ENCODE measurements at regions not wholly inside any gene's neighbourhood (a gene's known extent, or its start where the extent isn't known, plus 50 kb on each side); places are given as distances from the start of the nearest gene placed in this dataset.
"Not testable (repeated sequence)": the region's sequence is repeated elsewhere in the genome, so short reads cannot be mapped to it uniquely, and the experiment has no call there.

DNA sequence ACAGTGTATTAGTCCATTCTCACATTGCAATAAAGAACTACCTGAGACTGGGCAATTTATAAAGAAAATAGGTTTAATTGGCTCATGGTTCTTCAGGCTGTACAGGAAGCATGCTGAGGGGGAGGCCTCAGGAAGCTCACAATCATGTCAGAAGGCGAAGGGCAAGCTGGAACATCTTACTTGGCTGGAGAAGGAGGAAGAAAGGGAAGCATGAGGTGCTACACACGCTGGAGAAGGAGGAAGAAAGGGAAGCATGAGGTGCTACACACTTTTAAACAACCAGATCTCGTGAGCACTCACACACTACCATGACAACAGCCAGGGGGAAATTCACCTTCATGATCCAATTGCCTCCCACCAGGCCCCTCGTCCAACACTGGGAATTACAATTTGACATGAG is 95.3 kb upstream of the FAM110C start:
- H3K27ac Mint-ChIP-seq: peak overlapping the region in 1 of 2 donors; percentile 62
- no peak overlapping the region for H3K4me3 ChIP-seq (ENCODE audit: control insufficient read depth in 1 of 2, extremely low read depth in 1 of 2, low read length in 1 of 2)
- no peaks in the 10 kb centered on the region for H3K9me3 Mint-ChIP-seq
- peaks cover 0 to 14% of the 10 kb centered on the region in 2 experiments for H3K27me3 ChIP-seq (replicated peaks in 1 of 2; ENCODE audit: control insufficient read depth in 2 of 2, extremely low read depth in 1 of 2, insufficient read depth in 2 of 2, low read length in 1 of 2)
- no peak overlapping the region for H3K4me3 Mint-ChIP-seq
- DNase-seq (no peak), ATAC-seq (replicated peaks in 1 of 4) (no peak)
- 54% methylated on average over 3 of the region's 4 CpGs for WGBS (ENCODE audit: insufficient coverage)
- no peaks in the 10 kb centered on the region for H3K36me3 ChIP-seq (ENCODE audit: control insufficient read depth in 2 of 2, extremely low read depth in 1 of 2, insufficient read depth in 1 of 2, low read length in 1 of 2)
- H3K4me1 Mint-ChIP-seq: no peaks in the 10 kb centered on the region
- no peaks in the 10 kb centered on the region for H3K4me1 ChIP-seq (ENCODE audit: control insufficient read depth in 1 of 2, extremely low read depth in 1 of 2, insufficient read depth in 2 of 2, low read length in 2 of 2)
- no peak overlapping the region for H3K27ac ChIP-seq (ENCODE audit: low read length)
- ChIA-PET CTCF (no interaction called here), POLR2A (no interaction called here)
- peaks cover 11 to 16% of the 10 kb centered on the region in 2 donors for H3K27me3 Mint-ChIP-seq
- no peaks in the 10 kb centered on the region for H3K36me3 Mint-ChIP-seq
- H3K9me3 ChIP-seq: no peaks in the 10 kb centered on the region

- no peak for DNase-seq
- ChIA-PET POLR2A (interaction anchor here in 1 of 2 donors (0.6 kb wide), 1 partner anchor 74 kb away, joined by 3 read pairs; no protein-coding TSS in a partner anchor), CTCF (no interaction called here)
- Mint-ChIP-seq H3K4me3 (no peak overlapping the region), H3K27ac (no peak overlapping the region), H3K9me3 (no peaks in the 10 kb centered on the region), H3K27me3 (peaks cover 21 to 31% of the 10 kb centered on the region in 2 donors), H3K4me1 (no peaks in the 10 kb centered on the region), H3K36me3 (no peaks in the 10 kb centered on the region)
- no peaks in the 10 kb centered on the region for H3K4me1 ChIP-seq (ENCODE audit: control insufficient read depth in 1 of 2, extremely low read depth in 1 of 2, insufficient read depth in 2 of 2, low read length in 2 of 2)
- no peaks in the 10 kb centered on the region for H3K36me3 ChIP-seq (ENCODE audit: control insufficient read depth in 2 of 2, extremely low read depth in 1 of 2, insufficient read depth in 1 of 2, low read length in 1 of 2)
- no peak for ATAC-seq (replicated peaks in 1 of 4)
- 78% methylated on average over 6 of the region's 7 CpGs for WGBS (ENCODE audit: insufficient coverage)
- H3K27ac ChIP-seq (ENCODE audit: low read length): no peak overlapping the region
- H3K27me3 ChIP-seq (replicated peaks in 1 of 2; ENCODE audit: control insufficient read depth in 2 of 2, extremely low read depth in 1 of 2, insufficient read depth in 2 of 2, low read length in 1 of 2): peaks cover 0 to 18% of the 10 kb centered on the region in 2 experiments
- H3K4me3 ChIP-seq (ENCODE audit: control insufficient read depth in 1 of 2, extremely low read depth in 1 of 2, low read length in 1 of 2): no peak overlapping the region
- H3K9me3 ChIP-seq: no peaks in the 10 kb centered on the region
These were observed 90.4 kb upstream of the FAM110C start for GRCh38 chr2:136666-137065.

DNA sequence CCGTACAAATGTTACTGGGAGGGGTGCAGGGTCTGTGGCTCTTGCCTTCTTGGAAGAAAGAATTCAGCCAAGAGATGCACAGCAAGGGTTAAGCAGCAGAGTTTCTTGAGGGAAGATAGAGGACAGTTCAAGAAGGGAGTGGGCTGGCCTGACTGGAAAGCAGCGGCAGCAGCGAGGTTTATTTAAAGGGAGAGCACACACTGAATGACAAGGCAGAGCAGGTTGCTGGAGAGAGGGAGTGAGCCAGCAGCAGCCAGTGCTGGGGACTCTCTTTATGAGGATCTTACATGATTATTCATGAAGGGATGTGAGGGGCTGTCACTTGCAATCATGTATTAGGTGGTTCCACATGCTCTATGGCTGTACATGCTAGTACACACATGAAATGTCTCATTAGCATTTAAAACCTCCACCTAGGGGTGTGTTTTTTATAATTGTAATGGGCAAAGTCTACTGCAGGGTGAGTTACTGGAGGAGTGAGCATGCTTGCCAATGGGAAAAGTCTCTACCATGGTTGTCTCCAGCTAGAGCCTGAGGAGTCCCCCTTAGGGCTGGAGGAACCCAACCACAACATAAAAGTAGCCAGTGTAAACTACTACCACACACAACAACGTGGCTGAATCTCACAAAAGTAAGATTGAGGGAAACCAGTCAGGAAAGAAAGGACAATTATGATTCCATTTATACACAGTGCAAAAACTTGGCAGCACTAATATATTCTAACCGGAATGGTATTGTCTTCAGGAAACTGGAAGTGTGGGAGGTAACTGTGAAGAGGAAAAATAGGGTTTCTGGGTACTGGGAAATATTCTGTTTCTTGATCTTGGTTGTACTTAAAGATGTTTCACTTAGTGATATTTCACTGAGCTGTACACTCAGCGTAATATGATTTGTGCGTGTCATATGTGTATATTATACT is 87.6 kb upstream of the FAM110C start:
- peak overlapping the region in 1 of 2 donors; percentile 40 for H3K27ac Mint-ChIP-seq
- Histone ChIP-seq H3K27me3 (replicated peaks in 1 of 2; ENCODE audit: control insufficient read depth in 2 of 2, extremely low read depth in 1 of 2, insufficient read depth in 2 of 2, low read length in 1 of 2) (peaks cover 0 to 17% of the 10 kb centered on the region in 2 experiments), H3K4me3 (ENCODE audit: control insufficient read depth in 1 of 2, extremely low read depth in 1 of 2, low read length in 1 of 2) (no peak overlapping the region), H3K36me3 (ENCODE audit: control insufficient read depth in 2 of 2, extremely low read depth in 1 of 2, insufficient read depth in 1 of 2, low read length in 1 of 2) (no peaks in the 10 kb centered on the region), H3K4me1 (ENCODE audit: control insufficient read depth in 1 of 2, extremely low read depth in 1 of 2, insufficient read depth in 2 of 2, low read length in 2 of 2) (no peaks in the 10 kb centered on the region), H3K9me3 (no peaks in the 10 kb centered on the region), H3K27ac (ENCODE audit: low read length) (no peak overlapping the region)
- DNase-seq (no peak), ATAC-seq (replicated peaks in 1 of 4) (no peak)
- POLR2A ChIA-PET: no interaction called here
- 68% methylated on average over 3 of the region's 7 CpGs for WGBS (ENCODE audit: insufficient coverage)
- CTCF ChIA-PET: no interaction called here
- no peaks in the 10 kb centered on the region for H3K36me3 Mint-ChIP-seq
- no peak overlapping the region for H3K4me3 Mint-ChIP-seq
- peaks cover 33 to 41% of the 10 kb centered on the region in 2 donors for H3K27me3 Mint-ChIP-seq
- no peaks in the 10 kb centered on the region for H3K4me1 Mint-ChIP-seq
- H3K9me3 Mint-ChIP-seq: peaks cover 0 to 6% (median 0%) of the 10 kb centered on the region in 3 donors

- H3K4me1 ChIP-seq (ENCODE audit: control insufficient read depth in 1 of 2, extremely low read depth in 1 of 2, insufficient read depth in 2 of 2, low read length in 2 of 2); H3K27me3 ChIP-seq (replicated peaks in 1 of 2; ENCODE audit: control insufficient read depth in 2 of 2, extremely low read depth in 1 of 2, insufficient read depth in 2 of 2, low read length in 1 of 2); H3K9me3 Mint-ChIP-seq; DNase-seq; H3K9me3 ChIP-seq; H3K4me3 ChIP-seq (ENCODE audit: control insufficient read depth in 1 of 2, extremely low read depth in 1 of 2, low read length in 1 of 2); H3K27ac ChIP-seq (ENCODE audit: low read length); H3K36me3 ChIP-seq (ENCODE audit: control insufficient read depth in 2 of 2, extremely low read depth in 1 of 2, insufficient read depth in 1 of 2, low read length in 1 of 2); POLR2A ChIA-PET; H3K4me3 Mint-ChIP-seq; H3K36me3 Mint-ChIP-seq; ATAC-seq (replicated peaks in 1 of 4); CTCF ChIA-PET; H3K4me1 Mint-ChIP-seq; H3K27ac Mint-ChIP-seq: not testable (repeated sequence)
- 86% methylated on average over 11 of the region's 31 CpGs for WGBS (ENCODE audit: insufficient coverage)
- peaks cover 30 to 31% of the 10 kb centered on the region in 2 donors for H3K27me3 Mint-ChIP-seq
These were observed 80.5 kb upstream of the FAM110C start for GRCh38 chr2:126769-127168.

- no peak for ATAC-seq (replicated peaks in 1 of 4)
- Histone ChIP-seq H3K4me1 (ENCODE audit: control insufficient read depth in 1 of 2, extremely low read depth in 1 of 2, insufficient read depth in 2 of 2, low read length in 2 of 2) (no peaks in the 10 kb centered on the region), H3K27me3 (replicated peaks in 1 of 2; ENCODE audit: control insufficient read depth in 2 of 2, extremely low read depth in 1 of 2, insufficient read depth in 2 of 2, low read length in 1 of 2) (peaks cover 0 to 6% of the 10 kb centered on the region in 2 experiments), H3K36me3 (ENCODE audit: control insufficient read depth in 2 of 2, extremely low read depth in 1 of 2, insufficient read depth in 1 of 2, low read length in 1 of 2) (no peaks in the 10 kb centered on the region), H3K9me3 (no peaks in the 10 kb centered on the region), H3K27ac (ENCODE audit: low read length) (no peak overlapping the region), H3K4me3 (ENCODE audit: control insufficient read depth in 1 of 2, extremely low read depth in 1 of 2, low read length in 1 of 2) (no peak overlapping the region)
- no peak for DNase-seq
- no peaks in the 10 kb centered on the region for H3K4me1 Mint-ChIP-seq
- no peak overlapping the region for H3K4me3 Mint-ChIP-seq
- peaks cover 0 to 2% (median 0%) of the 10 kb centered on the region in 3 donors for H3K9me3 Mint-ChIP-seq
- H3K27me3 Mint-ChIP-seq: peaks cover 10 to 16% of the 10 kb centered on the region in 2 donors
- no peak overlapping the region for H3K27ac Mint-ChIP-seq
- H3K36me3 Mint-ChIP-seq: no peaks in the 10 kb centered on the region
- POLR2A ChIA-PET: no interaction called here
- 100% methylated on average over 1 of the region's 3 CpGs for WGBS (ENCODE audit: insufficient coverage)
- CTCF ChIA-PET: no interaction called here
These were observed 78.1 kb upstream of the FAM110C start for GRCh38 chr2:124241-124880.

GRCh38 chr2:116953-117352 is 70.6 kb upstream of the FAM110C start:
- no peak for ATAC-seq (replicated peaks in 1 of 4)
- Histone ChIP-seq H3K36me3 (ENCODE audit: control insufficient read depth in 2 of 2, extremely low read depth in 1 of 2, insufficient read depth in 1 of 2, low read length in 1 of 2) (no peaks in the 10 kb centered on the region), H3K4me3 (ENCODE audit: control insufficient read depth in 1 of 2, extremely low read depth in 1 of 2, low read length in 1 of 2) (no peak overlapping the region), H3K4me1 (ENCODE audit: control insufficient read depth in 1 of 2, extremely low read depth in 1 of 2, insufficient read depth in 2 of 2, low read length in 2 of 2) (no peaks in the 10 kb centered on the region), H3K27me3 (replicated peaks in 1 of 2; ENCODE audit: control insufficient read depth in 2 of 2, extremely low read depth in 1 of 2, insufficient read depth in 2 of 2, low read length in 1 of 2) (peaks cover 0 to 18% of the 10 kb centered on the region in 2 experiments), H3K27ac (ENCODE audit: low read length) (no peak overlapping the region), H3K9me3 (no peaks in the 10 kb centered on the region)
- Mint-ChIP-seq H3K27ac (no peak overlapping the region), H3K27me3 (peaks cover 17 to 30% of the 10 kb centered on the region in 2 donors), H3K4me1 (no peaks in the 10 kb centered on the region), H3K4me3 (no peak overlapping the region), H3K9me3 (no peaks in the 10 kb centered on the region), H3K36me3 (no peaks in the 10 kb centered on the region)
- no CpG with 5 or more reads among the region's 2 CpGs for WGBS (ENCODE audit: insufficient coverage)
- POLR2A ChIA-PET: no interaction called here
- CTCF ChIA-PET: no interaction called here
- DNase-seq: no peak
